Left ventricle myocardium inferior (tissue), 1 donor: ENCODE measurements at regions not wholly inside any gene's neighbourhood (a gene's known extent, or its start where the extent isn't known, plus 50 kb on each side); places are given as distances from the start of the nearest gene placed in this dataset.

Experiments
- DNase-seq: peaks from one replicate; pipeline ENCODE4 v3.0.0-alpha.2; 2020
- H3K27ac ChIP-seq: fragments of 200-600 bp; replicated peaks from 2 replicates; pipeline ENCODE4 v1.8.0; 2021
- H3K27me3 ChIP-seq: fragments of 200-600 bp; 2 replicates; pipeline ENCODE4 v1.8.0; 2021; ENCODE audit warnings: low read depth
- H3K36me3 ChIP-seq: fragments of 200-600 bp; 2 replicates; pipeline ENCODE4 v1.8.0; 2021
- H3K4me1 ChIP-seq: fragments of 200-600 bp; 2 replicates; pipeline ENCODE4 v1.8.0; 2021
- H3K4me3 ChIP-seq: fragments of 200-600 bp; 2 replicates; pipeline ENCODE4 v1.8.0; 2021; ENCODE audit warnings: mild to moderate bottlenecking, moderate library complexity
- H3K9me3 ChIP-seq: fragments of 200-600 bp; replicated peaks from 2 replicates; pipeline ENCODE4 v1.8.0; 2021
- intact Hi-C: fragments of 100-400 bp; cut with micrococcal nuclease; formaldehyde crosslinking; loops from one replicate; pipeline ENCODE4 v1.11.0; 2022
- TF ChIP-seq, protein P1 (sequence below): fragments of 200-600 bp; IDR thresholded peaks from 2 replicates; pipeline ENCODE4 v1.8.0; 2021; ENCODE audit warnings: antibody characterized with exemption, mild to moderate bottlenecking, borderline replicate concordance
- donor health status: DM: no; HTN: yes; CAD: no; lungs with severe emphysema.

DNA sequence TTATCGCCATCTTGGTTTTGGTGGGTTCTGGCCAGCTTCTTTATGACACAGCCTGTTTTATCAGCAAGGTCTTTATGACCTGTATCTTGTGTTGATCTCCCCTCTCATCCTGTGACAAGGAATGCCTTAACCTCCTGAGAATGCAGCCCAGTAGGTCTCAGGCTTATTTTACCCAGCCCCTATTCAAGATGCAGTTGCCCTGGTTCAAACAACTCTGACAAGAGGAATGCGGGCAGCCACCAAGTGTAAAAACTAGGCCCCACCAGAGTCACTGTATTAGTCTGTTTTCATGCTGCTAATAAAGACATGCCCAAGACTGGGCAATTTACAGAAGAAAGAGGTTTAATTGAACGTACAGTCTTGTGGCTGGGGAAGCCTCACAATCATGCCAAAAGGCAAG is 671.3 kb downstream of the SORCS1 start:
- Histone ChIP-seq H3K27ac (no peak overlapping the region), H3K36me3 (no peaks in the 10 kb centered on the region), H3K9me3 (peaks cover 8% of the 10 kb centered on the region), H3K4me3 (no peak overlapping the region), H3K27me3 (no peaks in the 10 kb centered on the region), H3K4me1 (no peaks in the 10 kb centered on the region)
- no peak for DNase-seq
- intact Hi-C loops: no loop called here
- TF ChIP-seq, protein P1, sequence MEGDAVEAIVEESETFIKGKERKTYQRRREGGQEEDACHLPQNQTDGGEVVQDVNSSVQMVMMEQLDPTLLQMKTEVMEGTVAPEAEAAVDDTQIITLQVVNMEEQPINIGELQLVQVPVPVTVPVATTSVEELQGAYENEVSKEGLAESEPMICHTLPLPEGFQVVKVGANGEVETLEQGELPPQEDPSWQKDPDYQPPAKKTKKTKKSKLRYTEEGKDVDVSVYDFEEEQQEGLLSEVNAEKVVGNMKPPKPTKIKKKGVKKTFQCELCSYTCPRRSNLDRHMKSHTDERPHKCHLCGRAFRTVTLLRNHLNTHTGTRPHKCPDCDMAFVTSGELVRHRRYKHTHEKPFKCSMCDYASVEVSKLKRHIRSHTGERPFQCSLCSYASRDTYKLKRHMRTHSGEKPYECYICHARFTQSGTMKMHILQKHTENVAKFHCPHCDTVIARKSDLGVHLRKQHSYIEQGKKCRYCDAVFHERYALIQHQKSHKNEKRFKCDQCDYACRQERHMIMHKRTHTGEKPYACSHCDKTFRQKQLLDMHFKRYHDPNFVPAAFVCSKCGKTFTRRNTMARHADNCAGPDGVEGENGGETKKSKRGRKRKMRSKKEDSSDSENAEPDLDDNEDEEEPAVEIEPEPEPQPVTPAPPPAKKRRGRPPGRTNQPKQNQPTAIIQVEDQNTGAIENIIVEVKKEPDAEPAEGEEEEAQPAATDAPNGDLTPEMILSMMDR: no peak

DNA sequence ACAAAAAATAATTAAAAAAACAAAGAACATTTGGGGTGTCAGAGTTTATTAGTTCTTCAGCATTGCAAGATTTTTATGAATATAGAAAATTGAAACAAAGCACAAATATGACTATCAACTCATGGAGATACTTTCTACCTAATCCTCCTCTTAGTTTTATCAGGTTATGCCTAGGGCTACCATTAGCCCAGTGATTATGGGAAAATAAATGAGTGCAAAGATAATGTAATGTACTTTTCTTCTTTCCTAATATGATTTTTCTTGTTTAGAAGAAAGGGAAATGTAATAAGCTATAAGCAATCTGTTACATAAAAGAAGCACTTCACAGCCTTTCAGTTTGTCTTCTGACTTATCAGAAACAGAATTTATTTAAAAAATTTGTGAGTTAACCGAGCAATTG is 676.8 kb downstream of the SORCS1 start:
- H3K4me1 ChIP-seq: no peaks in the 10 kb centered on the region
- no peak overlapping the region for H3K4me3 ChIP-seq
- H3K27me3 ChIP-seq: no peaks in the 10 kb centered on the region
- H3K36me3 ChIP-seq: no peaks in the 10 kb centered on the region
- H3K9me3 ChIP-seq: peaks cover 8% of the 10 kb centered on the region
- TF ChIP-seq, protein P1: no peak
- no peak for DNase-seq
- H3K27ac ChIP-seq: no peak overlapping the region
- intact Hi-C loops: no loop called here

DNA sequence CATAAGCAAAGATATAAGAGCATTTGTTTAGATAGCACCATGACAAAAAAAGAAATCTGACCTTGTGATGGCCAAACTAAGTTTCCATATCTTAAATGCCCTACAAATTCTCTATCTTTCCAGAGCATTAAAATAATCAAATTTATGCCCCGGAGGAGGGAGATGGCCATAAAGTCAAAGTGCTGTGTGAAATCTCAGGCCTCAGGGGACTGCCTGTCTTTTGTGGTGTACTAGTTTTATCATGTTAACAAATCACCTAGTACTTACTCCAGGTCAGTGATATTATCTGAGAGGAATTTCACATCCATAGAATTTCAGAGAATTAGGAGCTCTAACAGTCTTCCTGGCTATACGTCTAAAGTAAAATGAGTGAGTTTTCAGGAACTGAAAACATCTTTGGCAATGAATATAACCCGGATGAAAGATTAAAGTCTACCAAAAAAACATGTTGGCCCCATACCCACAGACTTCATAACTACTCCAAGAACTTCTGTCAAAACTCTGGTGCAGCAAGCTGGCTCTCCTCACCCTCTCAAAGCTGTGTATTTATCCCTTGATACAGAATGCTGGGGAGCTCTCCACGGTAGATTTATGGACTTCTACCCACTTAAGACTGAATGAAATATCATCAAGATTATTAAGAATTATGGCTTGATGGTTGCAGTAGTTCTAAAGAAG is 682.8 kb downstream of the SORCS1 start:
- no peaks in the 10 kb centered on the region for H3K36me3 ChIP-seq
- no peaks in the 10 kb centered on the region for H3K4me1 ChIP-seq
- intact Hi-C loops: no loop called here
- TF ChIP-seq, protein P1: no peak
- no peaks in the 10 kb centered on the region for H3K9me3 ChIP-seq
- no peak for DNase-seq
- no peak overlapping the region for H3K4me3 ChIP-seq
- H3K27me3 ChIP-seq: no peaks in the 10 kb centered on the region
- no peak overlapping the region for H3K27ac ChIP-seq

DNA sequence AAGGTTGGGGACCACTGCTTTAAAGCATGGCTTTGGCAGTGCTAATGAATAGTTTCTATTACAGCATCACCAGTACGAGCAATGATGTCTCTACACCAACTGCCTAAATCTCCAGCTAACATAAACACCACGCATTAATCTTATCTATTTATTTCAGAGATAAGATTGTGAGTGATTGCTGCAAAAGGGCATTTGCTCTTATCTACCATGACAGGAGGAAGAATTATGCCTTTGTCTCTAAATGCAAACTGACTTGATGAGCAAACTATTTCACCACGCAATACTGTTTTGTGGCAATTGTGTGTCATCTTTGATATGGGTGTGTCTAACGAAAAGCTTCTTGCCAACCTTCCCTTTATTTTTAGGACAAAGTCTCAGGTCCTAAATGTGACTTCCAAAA is 684.9 kb downstream of the SORCS1 start:
- DNase-seq: no peak
- no peaks in the 10 kb centered on the region for H3K4me1 ChIP-seq
- H3K27me3 ChIP-seq: no peaks in the 10 kb centered on the region
- no peaks in the 10 kb centered on the region for H3K9me3 ChIP-seq
- TF ChIP-seq, protein P1: no peak
- no peak overlapping the region for H3K4me3 ChIP-seq
- no peak overlapping the region for H3K27ac ChIP-seq
- intact Hi-C loops: no loop called here
- H3K36me3 ChIP-seq: no peaks in the 10 kb centered on the region

DNA sequence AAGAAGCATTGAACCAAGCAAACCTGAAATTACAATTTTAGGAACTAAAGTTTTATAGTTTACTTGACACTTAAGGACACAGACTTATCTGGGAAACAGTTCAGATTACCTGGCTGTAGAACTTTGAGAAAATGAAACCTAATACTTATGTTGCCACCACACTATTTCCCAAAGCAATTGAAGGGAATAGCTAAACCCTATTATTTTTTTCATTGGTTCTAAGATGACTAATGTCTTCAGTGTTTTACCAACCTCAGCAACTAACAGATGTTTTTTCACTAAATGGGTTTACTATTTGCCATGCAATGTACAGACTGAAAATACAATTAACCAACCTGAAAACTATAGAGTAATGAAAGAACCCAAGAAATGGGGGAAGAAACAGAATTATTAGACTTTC is 689.6 kb downstream of the SORCS1 start:
- intact Hi-C loops: no loop called here
- Histone ChIP-seq H3K9me3 (no peaks in the 10 kb centered on the region), H3K27me3 (no peaks in the 10 kb centered on the region), H3K4me3 (no peak overlapping the region), H3K36me3 (no peaks in the 10 kb centered on the region), H3K4me1 (no peaks in the 10 kb centered on the region), H3K27ac (no peak overlapping the region)
- DNase-seq: no peak
- TF ChIP-seq, protein P1: no peak
